ENCODE measurements at regions not wholly inside any gene's neighbourhood (a gene's known extent, or its start where the extent isn't known, plus 50 kb on each side); places are given as distances from the start of the nearest gene placed in this dataset.
A peak's percentile ranks its signal among the peaks of the same experiment; 100 is the strongest.

DNA sequence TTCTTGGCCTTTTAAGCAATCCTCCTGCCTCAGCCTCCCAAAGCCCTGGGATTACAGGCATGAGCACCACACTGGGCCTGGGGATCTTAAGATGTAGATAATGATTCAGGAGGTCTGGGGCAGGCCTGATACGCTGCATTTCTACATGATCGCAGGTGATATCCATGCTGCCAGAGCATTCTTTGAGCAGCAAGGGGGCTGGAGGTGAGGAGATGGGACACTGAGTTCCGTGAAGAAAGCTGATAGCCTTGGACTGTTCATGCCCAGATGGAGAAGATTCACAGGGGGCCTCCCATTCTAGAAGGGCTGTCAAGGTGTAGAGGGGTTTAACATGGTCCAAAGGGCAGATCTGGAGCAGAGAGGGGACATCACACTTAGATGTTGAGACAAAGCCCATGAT lies 480.3 kb downstream of the RPS24 start:
- Histone ChIP-seq H3K9ac (ENCODE audit: low read length) (no peak overlapping the region), H3K79me2 (ENCODE audit: control insufficient read depth, insufficient read depth, low read length) (no peaks in the 10 kb centered on the region), H3K27ac (ENCODE audit: low read depth, low read length) (no peak overlapping the region), H2BK120ac (ENCODE audit: low read depth, low read length) (no peak overlapping the region), H3K27me3 (ENCODE audit: insufficient read depth, low read length, poor library complexity) (no peaks in the 10 kb centered on the region), H3K4ac (ENCODE audit: low read depth, low read length) (no peak overlapping the region), H3K4me2 (ENCODE audit: low read length) (no peak overlapping the region), H2BK5ac (ENCODE audit: low read length) (no peak overlapping the region), H2BK15ac (replicated peaks; ENCODE audit: low read depth) (no peak overlapping the region), H3K18ac (ENCODE audit: low read length) (no peak overlapping the region), H4K5ac (ENCODE audit: low read length) (no peak overlapping the region), H3K56ac (ENCODE audit: low read length) (no peak overlapping the region), H3K36me3 (ENCODE audit: control insufficient read depth, insufficient read depth, low read length) (no peaks in the 10 kb centered on the region), H3K23ac (ENCODE audit: low read length) (no peak overlapping the region), H2AK5ac (ENCODE audit: low read length) (no peak overlapping the region), H3K4me1 (ENCODE audit: control insufficient read depth, low read depth, low read length) (no peaks in the 10 kb centered on the region), H3K79me1 (ENCODE audit: low read length) (no peaks in the 10 kb centered on the region), H4K8ac (ENCODE audit: low read depth, low read length) (no peak overlapping the region), H3K4me3 (ENCODE audit: low read length) (no peak overlapping the region)
- DNase-seq = peak; percentile 11
- WGBS (ENCODE audit: extremely low coverage, insufficient coverage, low lambda C conversion rate) = no CpG with 5 or more reads among the region's 3 CpGs

DNA sequence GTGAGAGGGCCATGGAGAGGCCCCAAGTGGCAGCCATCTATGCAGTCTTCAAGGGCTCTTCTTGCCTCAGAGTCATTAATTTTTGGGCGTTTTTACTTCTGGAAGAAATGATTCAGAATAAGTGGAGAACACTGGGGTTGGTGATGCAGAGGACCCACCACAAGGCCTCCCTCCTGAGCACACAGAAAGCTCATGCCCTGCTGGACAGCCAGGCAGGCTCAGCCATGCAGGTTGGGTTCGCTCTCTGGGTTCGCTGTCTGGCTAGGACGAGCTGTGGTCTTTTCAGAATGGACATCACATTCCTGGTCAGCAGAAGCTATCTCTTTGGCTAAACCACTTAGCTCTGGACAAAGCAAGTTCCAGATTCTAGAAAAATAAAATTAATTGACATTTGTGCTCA lies 480.8 kb downstream of the RPS24 start:
- H2BK5ac ChIP-seq (ENCODE audit: low read length) = no peak overlapping the region
- no peak overlapping the region for H3K56ac ChIP-seq (ENCODE audit: low read length)
- no peak overlapping the region for H3K9ac ChIP-seq (ENCODE audit: low read length)
- H3K4me1 ChIP-seq (ENCODE audit: control insufficient read depth, low read depth, low read length) = no peaks in the 10 kb centered on the region
- H3K79me2 ChIP-seq (ENCODE audit: control insufficient read depth, insufficient read depth, low read length) = no peaks in the 10 kb centered on the region
- no peaks in the 10 kb centered on the region for H3K27me3 ChIP-seq (ENCODE audit: insufficient read depth, low read length, poor library complexity)
- no peak overlapping the region for H3K23ac ChIP-seq (ENCODE audit: low read length)
- no peak overlapping the region for H3K4me3 ChIP-seq (ENCODE audit: low read length)
- no peak for DNase-seq
- H3K4ac ChIP-seq (ENCODE audit: low read depth, low read length) = no peak overlapping the region
- H4K8ac ChIP-seq (ENCODE audit: low read depth, low read length) = no peak overlapping the region
- H3K79me1 ChIP-seq (ENCODE audit: low read length) = no peaks in the 10 kb centered on the region
- no peak overlapping the region for H2AK5ac ChIP-seq (ENCODE audit: low read length)
- no peak overlapping the region for H4K5ac ChIP-seq (ENCODE audit: low read length)
- no peak overlapping the region for H3K4me2 ChIP-seq (ENCODE audit: low read length)
- no peak overlapping the region for H3K18ac ChIP-seq (ENCODE audit: low read length)
- no peak overlapping the region for H2BK120ac ChIP-seq (ENCODE audit: low read depth, low read length)
- H3K27ac ChIP-seq (ENCODE audit: low read depth, low read length) = no peak overlapping the region
- no peaks in the 10 kb centered on the region for H3K36me3 ChIP-seq (ENCODE audit: control insufficient read depth, insufficient read depth, low read length)
- no peak overlapping the region for H2BK15ac ChIP-seq (replicated peaks; ENCODE audit: low read depth)
- WGBS (ENCODE audit: extremely low coverage, insufficient coverage, low lambda C conversion rate) = no CpG with 5 or more reads among the region's 4 CpGs

DNA sequence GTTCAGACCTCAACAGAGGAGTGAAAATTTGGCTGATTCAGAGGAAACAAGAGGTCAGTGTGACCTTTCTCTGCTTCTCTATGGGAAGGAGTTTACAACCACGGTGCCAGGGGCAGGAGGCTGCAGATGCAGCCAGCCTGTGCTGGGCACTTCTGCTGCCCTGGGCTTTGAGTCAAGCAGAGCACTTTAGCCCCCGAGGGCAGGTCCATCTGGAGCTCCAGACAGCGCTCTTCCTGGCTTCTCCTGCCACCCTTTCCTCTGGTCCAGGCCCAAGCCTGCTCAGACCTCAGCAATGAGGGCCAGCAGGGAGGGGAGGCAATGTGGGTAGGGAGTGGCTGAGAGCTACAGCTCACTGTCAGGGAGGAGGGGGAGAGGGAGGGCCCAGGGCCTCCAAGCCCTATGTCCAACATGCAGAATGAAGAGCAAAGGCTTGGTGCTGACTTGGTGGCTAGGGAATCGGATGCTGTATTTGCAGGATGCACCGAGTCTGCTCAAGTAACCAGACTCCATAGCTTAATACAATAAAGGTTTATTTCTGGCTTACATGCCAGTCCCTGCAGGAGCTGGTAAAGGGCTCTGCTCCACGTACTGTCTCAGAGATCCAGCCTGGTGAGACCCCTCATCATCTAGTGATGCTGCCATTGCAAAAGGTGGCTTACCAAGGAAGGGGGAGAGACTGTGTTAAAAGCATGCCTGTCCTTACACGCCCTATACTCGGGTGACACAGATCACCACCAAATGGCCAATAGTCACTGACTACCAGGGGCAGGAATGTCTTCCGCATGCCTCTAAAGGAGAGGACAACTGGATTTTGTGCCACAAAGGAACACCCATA lies 481.6 kb downstream of the RPS24 start:
- Histone ChIP-seq H3K27ac (ENCODE audit: low read depth, low read length) (no peak overlapping the region), H4K5ac (ENCODE audit: low read length) (no peak overlapping the region)

DNA sequence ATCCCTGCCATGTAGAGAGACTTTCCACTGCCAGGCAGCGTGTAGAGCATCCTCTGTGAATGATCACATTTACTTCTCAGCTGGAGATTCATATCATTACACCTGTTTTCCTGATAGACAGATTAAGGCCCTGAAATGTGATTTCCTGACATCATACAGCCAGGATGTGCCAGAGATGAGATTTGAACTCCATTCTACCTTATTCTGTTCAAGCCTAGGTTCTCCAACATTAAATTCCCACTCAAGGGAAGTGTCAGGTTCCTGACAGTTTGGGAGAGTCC lies 482.1 kb downstream of the RPS24 start:
- Histone ChIP-seq H2BK5ac (ENCODE audit: low read length) (no peak overlapping the region), H3K23ac (ENCODE audit: low read length) (no peak overlapping the region), H3K79me2 (ENCODE audit: control insufficient read depth, insufficient read depth, low read length) (no peaks in the 10 kb centered on the region), H3K4me1 (ENCODE audit: control insufficient read depth, low read depth, low read length) (no peaks in the 10 kb centered on the region), H3K4me3 (ENCODE audit: low read length) (no peak overlapping the region), H3K18ac (ENCODE audit: low read length) (no peak overlapping the region), H3K36me3 (ENCODE audit: control insufficient read depth, insufficient read depth, low read length) (no peaks in the 10 kb centered on the region), H2AK5ac (ENCODE audit: low read length) (no peak overlapping the region), H2BK120ac (ENCODE audit: low read depth, low read length) (no peak overlapping the region), H4K8ac (ENCODE audit: low read depth, low read length) (no peak overlapping the region), H3K27ac (ENCODE audit: low read depth, low read length) (no peak overlapping the region), H3K4ac (ENCODE audit: low read depth, low read length) (no peak overlapping the region), H3K79me1 (ENCODE audit: low read length) (no peaks in the 10 kb centered on the region), H2BK15ac (replicated peaks; ENCODE audit: low read depth) (no peak overlapping the region), H3K56ac (ENCODE audit: low read length) (no peak overlapping the region), H3K9ac (ENCODE audit: low read length) (no peak overlapping the region), H4K5ac (ENCODE audit: low read length) (no peak overlapping the region), H3K4me2 (ENCODE audit: low read length) (no peak overlapping the region), H3K27me3 (ENCODE audit: insufficient read depth, low read length, poor library complexity) (no peaks in the 10 kb centered on the region)
- no CpG with 5 or more reads among the region's 1 CpG for WGBS (ENCODE audit: extremely low coverage, insufficient coverage, low lambda C conversion rate)
- no peak for DNase-seq

More for the DNA sequence above, 481.6 kb downstream of the RPS24 start:
- DNase-seq = no peak
- no peak overlapping the region for H3K4me2 ChIP-seq (ENCODE audit: low read length)
- H3K9ac ChIP-seq (ENCODE audit: low read length) = no peak overlapping the region
- H3K79me1 ChIP-seq (ENCODE audit: low read length) = no peaks in the 10 kb centered on the region
- H3K36me3 ChIP-seq (ENCODE audit: control insufficient read depth, insufficient read depth, low read length) = no peaks in the 10 kb centered on the region
- H3K23ac ChIP-seq (ENCODE audit: low read length) = peak overlapping the region; percentile 30
- no CpG with 5 or more reads among the region's 9 CpGs for WGBS (ENCODE audit: extremely low coverage, insufficient coverage, low lambda C conversion rate)
- H3K18ac ChIP-seq (ENCODE audit: low read length) = no peak overlapping the region
- no peaks in the 10 kb centered on the region for H3K79me2 ChIP-seq (ENCODE audit: control insufficient read depth, insufficient read depth, low read length)
- no peak overlapping the region for H2BK5ac ChIP-seq (ENCODE audit: low read length)
- H4K8ac ChIP-seq (ENCODE audit: low read depth, low read length) = no peak overlapping the region
- no peak overlapping the region for H2BK15ac ChIP-seq (replicated peaks; ENCODE audit: low read depth)
- H3K27me3 ChIP-seq (ENCODE audit: insufficient read depth, low read length, poor library complexity) = no peaks in the 10 kb centered on the region
- H3K4me1 ChIP-seq (ENCODE audit: control insufficient read depth, low read depth, low read length) = no peaks in the 10 kb centered on the region
- no peak overlapping the region for H2BK120ac ChIP-seq (ENCODE audit: low read depth, low read length)
- no peak overlapping the region for H3K4ac ChIP-seq (ENCODE audit: low read depth, low read length)
- H2AK5ac ChIP-seq (ENCODE audit: low read length) = no peak overlapping the region
- H3K4me3 ChIP-seq (ENCODE audit: low read length) = no peak overlapping the region
- H3K56ac ChIP-seq (ENCODE audit: low read length) = no peak overlapping the region

DNA sequence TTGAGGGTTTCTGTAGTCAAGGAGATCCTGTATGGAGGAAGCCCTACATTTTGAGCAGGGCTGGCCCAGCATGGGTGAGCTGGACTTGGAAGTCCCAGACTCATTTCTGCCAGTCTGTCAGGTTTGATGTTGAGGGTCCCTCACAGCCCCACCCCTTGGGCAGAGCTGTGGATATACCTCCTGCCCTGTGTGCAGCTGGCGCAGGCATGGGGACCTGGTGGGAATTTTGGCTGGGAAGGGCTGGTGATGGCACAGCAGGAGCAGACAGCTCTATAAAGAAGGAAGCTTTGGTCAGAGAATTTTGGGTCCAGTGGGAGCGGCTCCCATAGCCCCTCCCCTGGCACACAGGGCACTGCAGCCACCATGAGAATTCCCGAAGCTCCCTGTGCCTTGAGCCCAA lies 482.6 kb downstream of the RPS24 start:
- no peak overlapping the region for H3K23ac ChIP-seq (ENCODE audit: low read length)
- no peak overlapping the region for H3K27ac ChIP-seq (ENCODE audit: low read depth, low read length)
- no peak overlapping the region for H3K4me2 ChIP-seq (ENCODE audit: low read length)
- DNase-seq = no peak
- H4K5ac ChIP-seq (ENCODE audit: low read length) = no peak overlapping the region
- H3K36me3 ChIP-seq (ENCODE audit: control insufficient read depth, insufficient read depth, low read length) = no peaks in the 10 kb centered on the region
- no CpG with 5 or more reads among the region's 3 CpGs for WGBS (ENCODE audit: extremely low coverage, insufficient coverage, low lambda C conversion rate)
- H2BK5ac ChIP-seq (ENCODE audit: low read length) = no peak overlapping the region
- no peak overlapping the region for H2BK15ac ChIP-seq (replicated peaks; ENCODE audit: low read depth)
- H3K79me1 ChIP-seq (ENCODE audit: low read length) = no peaks in the 10 kb centered on the region
- no peaks in the 10 kb centered on the region for H3K27me3 ChIP-seq (ENCODE audit: insufficient read depth, low read length, poor library complexity)
- no peaks in the 10 kb centered on the region for H3K4me1 ChIP-seq (ENCODE audit: control insufficient read depth, low read depth, low read length)
- H3K4me3 ChIP-seq (ENCODE audit: low read length) = no peak overlapping the region
- no peak overlapping the region for H3K4ac ChIP-seq (ENCODE audit: low read depth, low read length)
- H2AK5ac ChIP-seq (ENCODE audit: low read length) = no peak overlapping the region
- H3K79me2 ChIP-seq (ENCODE audit: control insufficient read depth, insufficient read depth, low read length) = no peaks in the 10 kb centered on the region
- no peak overlapping the region for H3K56ac ChIP-seq (ENCODE audit: low read length)
- H3K9ac ChIP-seq (ENCODE audit: low read length) = no peak overlapping the region
- no peak overlapping the region for H4K8ac ChIP-seq (ENCODE audit: low read depth, low read length)
- H3K18ac ChIP-seq (ENCODE audit: low read length) = no peak overlapping the region
- H2BK120ac ChIP-seq (ENCODE audit: low read depth, low read length) = no peak overlapping the region

DNA sequence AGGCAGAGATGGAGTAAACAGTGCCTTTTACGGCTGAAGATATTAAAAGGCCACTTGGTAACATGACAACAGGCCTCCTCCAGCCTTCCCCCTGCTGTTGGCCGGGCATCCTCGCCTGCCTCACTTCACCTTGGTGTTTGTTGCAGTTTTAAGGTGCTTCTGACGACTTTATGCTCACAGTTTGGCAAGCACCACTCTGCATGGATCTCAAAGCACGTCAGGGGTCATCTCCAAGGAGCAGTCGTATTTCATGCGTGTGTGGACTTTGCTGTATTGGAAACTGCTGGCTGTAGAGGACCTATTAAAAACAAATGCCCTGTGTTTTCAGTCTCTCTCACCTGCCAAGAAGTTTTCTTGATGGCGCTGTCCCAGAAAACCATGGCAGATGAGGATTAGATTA lies 483.1 kb downstream of the RPS24 start:
- H2BK15ac ChIP-seq (replicated peaks; ENCODE audit: low read depth) = no peak overlapping the region
- no peaks in the 10 kb centered on the region for H3K27me3 ChIP-seq (ENCODE audit: insufficient read depth, low read length, poor library complexity)
- DNase-seq = no peak
- H3K9ac ChIP-seq (ENCODE audit: low read length) = no peak overlapping the region
- no peak overlapping the region for H3K23ac ChIP-seq (ENCODE audit: low read length)
- no peak overlapping the region for H3K56ac ChIP-seq (ENCODE audit: low read length)
- no peak overlapping the region for H3K4ac ChIP-seq (ENCODE audit: low read depth, low read length)
- H3K4me2 ChIP-seq (ENCODE audit: low read length) = no peak overlapping the region
- H3K79me1 ChIP-seq (ENCODE audit: low read length) = no peaks in the 10 kb centered on the region
- no peak overlapping the region for H2AK5ac ChIP-seq (ENCODE audit: low read length)
- WGBS (ENCODE audit: extremely low coverage, insufficient coverage, low lambda C conversion rate) = no CpG with 5 or more reads among the region's 8 CpGs
- H4K8ac ChIP-seq (ENCODE audit: low read depth, low read length) = no peak overlapping the region
- H2BK5ac ChIP-seq (ENCODE audit: low read length) = no peak overlapping the region
- H4K5ac ChIP-seq (ENCODE audit: low read length) = no peak overlapping the region
- no peak overlapping the region for H3K27ac ChIP-seq (ENCODE audit: low read depth, low read length)
- no peaks in the 10 kb centered on the region for H3K79me2 ChIP-seq (ENCODE audit: control insufficient read depth, insufficient read depth, low read length)
- no peak overlapping the region for H2BK120ac ChIP-seq (ENCODE audit: low read depth, low read length)
- H3K4me3 ChIP-seq (ENCODE audit: low read length) = no peak overlapping the region
- no peak overlapping the region for H3K18ac ChIP-seq (ENCODE audit: low read length)
- H3K4me1 ChIP-seq (ENCODE audit: control insufficient read depth, low read depth, low read length) = no peaks in the 10 kb centered on the region
- H3K36me3 ChIP-seq (ENCODE audit: control insufficient read depth, insufficient read depth, low read length) = no peaks in the 10 kb centered on the region

All from mesendoderm (in vitro differentiated cells).